ENCODE measurements at regions not wholly inside any gene's neighbourhood (a gene's known extent, or its start where the extent isn't known, plus 50 kb on each side); places are given as distances from the start of the nearest gene placed in this dataset.

GRCh38 chr4:155025762-155026457 lies 182.5 kb upstream of the NPY2R start:
- H3K4me2 ChIP-seq = no peak overlapping the region; the same call in 2 of the 3 replicates
- H3K27ac ChIP-seq = no peak overlapping the region
- CTCF ChIA-PET = interaction anchor here (1.7 kb wide), 1 partner anchor 14 kb away, joined by 3 read pairs; no protein-coding TSS in a partner anchor
- no peaks in the 10 kb centered on the region for H3K4me1 ChIP-seq
- H3K4me3 ChIP-seq = no peak overlapping the region
- 13% methylated on average over 10 of the region's 10 CpGs for WGBS (ENCODE audit: missing lambda C conversion rate)
- peak; percentile 85 to 94 for ATAC-seq
- TF ChIP-seq CBX2 (IDR thresholded peaks at IDR 0.05; ENCODE audit: borderline replicate concordance, low read depth) (no peak), SMC3 (IDR thresholded peaks at IDR 0.05) (peak; percentile 44; the same call in 2 of the 3 replicates), CTCF (IDR thresholded peaks at IDR 0.05) (peak; percentile 47), RAD21 (conservative IDR thresholded peaks at IDR 0.05 in 1 of 2, IDR thresholded peaks at IDR 0.05 in 1 of 2) (peak; percentile 52 to 59)
- peak; percentile 5 to 70 for DNase-seq (ENCODE audit: low read depth in 1 of 2, low spot score in 1 of 2)
- no peak for FAIRE-seq
- no peaks in the 10 kb centered on the region for H3K9me3 ChIP-seq
- POLR2A ChIA-PET = no interaction called here

DNA sequence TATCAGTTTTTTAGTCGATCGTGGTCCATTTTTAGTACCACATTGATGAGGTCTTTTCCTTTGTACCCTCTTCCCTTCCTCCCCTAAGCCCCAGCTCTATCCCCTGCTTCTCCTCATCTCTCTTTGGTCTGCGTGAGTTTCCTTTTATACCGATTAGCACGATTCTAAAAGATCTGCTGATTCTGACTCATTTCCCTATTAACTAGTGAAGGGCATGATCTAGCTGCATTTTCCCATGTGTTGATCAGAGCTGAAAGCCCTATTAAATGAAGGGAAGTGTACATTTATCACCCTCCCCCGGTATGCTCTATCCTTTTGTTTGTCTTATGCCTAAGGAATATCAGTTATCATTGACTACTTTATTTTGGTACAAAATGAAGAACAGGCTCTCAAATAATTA lies 181.7 kb upstream of the NPY2R start:
- H3K4me2 ChIP-seq = no peak overlapping the region
- TF ChIP-seq ESRRA (IDR thresholded peaks at IDR 0.05; ENCODE audit: borderline replicate concordance, low read length) (no peak), KDM1A (IDR thresholded peaks at IDR 0.05; ENCODE audit: low read depth) (no peak), HDAC2 (IDR thresholded peaks at IDR 0.05) (no peak), PHF8 (IDR thresholded peaks at IDR 0.05; ENCODE audit: borderline replicate concordance, low read depth) (no peak), BCL3 (IDR thresholded peaks at IDR 0.05) (no peak), ZSCAN20 (CRISPR knock-in tag; IDR thresholded peaks at IDR 0.05) (no peak), FOSB (CRISPR knock-in tag; IDR thresholded peaks at IDR 0.05) (no peak)
- H3K4me1 ChIP-seq = no peaks in the 10 kb centered on the region
- POLR2A ChIA-PET = no interaction called here
- DNase-seq (ENCODE audit: low read depth in 1 of 2, low spot score in 1 of 2) (no peak), FAIRE-seq (no peak), ATAC-seq (no peak)
- H3K9me3 ChIP-seq = no peaks in the 10 kb centered on the region
- no peak overlapping the region for H3K4me3 ChIP-seq
- 69% methylated on average over 6 of the region's 6 CpGs for WGBS (ENCODE audit: missing lambda C conversion rate)
- H3K27ac ChIP-seq = no peak overlapping the region
- CTCF ChIA-PET = interaction anchor here (1.7 kb wide), 1 partner anchor 13 kb away, joined by 3 read pairs; no protein-coding TSS in a partner anchor

GRCh38 chr4:155032521-155033229 lies 175.8 kb upstream of the NPY2R start:
- FAIRE-seq (no peak), ATAC-seq (no peak), DNase-seq (ENCODE audit: low read depth in 1 of 2, low spot score in 1 of 2) (no peak)
- Histone ChIP-seq H3K27ac (no peak overlapping the region), H3K4me3 (no peak overlapping the region), H3K4me1 (no peaks in the 10 kb centered on the region), H3K4me2 (no peak overlapping the region), H3K9me3 (no peaks in the 10 kb centered on the region)
- ChIA-PET POLR2A (no interaction called here), CTCF (no interaction called here)
- TF ChIP-seq EP300 (IDR thresholded peaks at IDR 0.05) = no peak
- TF ChIP-seq REST (IDR thresholded peaks at IDR 0.05) = no peak
- TF ChIP-seq TP53 (CRISPR knock-in tag; IDR thresholded peaks at IDR 0.05) = no peak
- no peak for TF ChIP-seq KDM1A (IDR thresholded peaks at IDR 0.05; ENCODE audit: low read depth)
- no peak for TF ChIP-seq HOXB5 (CRISPR knock-in tag; IDR thresholded peaks at IDR 0.05)
- no peak for TF ChIP-seq BHLHE40 (IDR thresholded peaks at IDR 0.05; ENCODE audit: low read depth, low read length)
- TF ChIP-seq CEBPB (IDR thresholded peaks at IDR 0.05) = no peak
- no peak for TF ChIP-seq POLR2A (IDR thresholded peaks at IDR 0.05; ENCODE audit: low read length)
- WGBS (ENCODE audit: missing lambda C conversion rate) = 53% methylated on average over 5 of the region's 5 CpGs

Data from A549 (cell line).